ENCODE measurements at regions not wholly inside any gene's neighbourhood (a gene's known extent, or its start where the extent isn't known, plus 50 kb on each side); places are given as distances from the start of the nearest gene placed in this dataset.
"Not testable (repeated sequence)": the region's sequence is repeated elsewhere in the genome, so short reads cannot be mapped to it uniquely, and the experiment has no call there.

GRCh38 chr13:52309833-52310232 is 96.1 kb downstream of the THSD1 start:
- TF ChIP-seq CTCF (IDR thresholded peaks at IDR 0.05; ENCODE audit: low read length); EZH2 (optimal IDR thresholded peaks at IDR 0.05; ENCODE audit: low read depth, low read length); EZH2phosphoT487 (IDR thresholded peaks at IDR 0.05; ENCODE audit: low read length): not testable (repeated sequence)
